HEK293 (cell line): ENCODE measurements at regions not wholly inside any gene's neighbourhood (a gene's known extent, or its start where the extent isn't known, plus 50 kb on each side); places are given as distances from the start of the nearest gene placed in this dataset.

Source experiments
- BCL11A ChIP-seq: fragments of 450-650 bp; formaldehyde crosslinking; IDR thresholded peaks from 2 replicates; pipeline ENCODE4 v1.5.1; 2016; ENCODE audit warnings: low read depth, missing biosample characterization, missing genetic modification characterization
- FEZF1 ChIP-seq: fragments of 450-650 bp; formaldehyde crosslinking; IDR thresholded peaks from 2 replicates; pipeline ENCODE4 v1.5.1; 2016; ENCODE audit warnings: missing biosample characterization, missing genetic modification characterization
- HIC1 ChIP-seq: fragments of 450-650 bp; formaldehyde crosslinking; IDR thresholded peaks from 2 replicates; pipeline ENCODE4 v1.5.1; 2016; ENCODE audit warnings: missing biosample characterization, missing genetic modification characterization
- HOXD13 ChIP-seq: sonication (generic); formaldehyde crosslinking; IDR thresholded peaks from 2 replicates; pipeline ENCODE4 v1.8.0; 2022; ENCODE audit warnings: missing genetic modification reagents, borderline replicate concordance
- INSM2 ChIP-seq: fragments of 450-650 bp; formaldehyde crosslinking; IDR thresholded peaks from 2 replicates; pipeline ENCODE4 v1.5.1; 2016; ENCODE audit warnings: missing biosample characterization, missing genetic modification characterization
- SALL2 ChIP-seq: fragments of 450-650 bp; formaldehyde crosslinking; IDR thresholded peaks from 2 replicates; pipeline ENCODE4 v1.5.0; 2017; ENCODE audit warnings: missing biosample characterization, mild to moderate bottlenecking, missing genetic modification characterization, borderline replicate concordance
- SCRT2 ChIP-seq: fragments of 450-650 bp; formaldehyde crosslinking; IDR thresholded peaks from 2 replicates; pipeline ENCODE4 v1.5.1; 2016; ENCODE audit warnings: missing biosample characterization, missing genetic modification characterization
- TCF7L2 ChIP-seq: IDR thresholded peaks from 2 replicates; pipeline ENCODE4 v1.6.1; 2011; ENCODE audit warnings: low read depth, mild to moderate bottlenecking, inconsistent platforms, low read length, moderate library complexity, borderline replicate concordance
- ZBTB1 ChIP-seq: fragments of 450-650 bp; formaldehyde crosslinking; IDR thresholded peaks from 2 replicates; pipeline ENCODE4 v1.5.1; 2016; ENCODE audit warnings: missing biosample characterization, missing genetic modification characterization
- ZNF18 ChIP-seq: fragments of 450-650 bp; formaldehyde crosslinking; IDR thresholded peaks from 2 replicates; pipeline ENCODE4 v1.5.1; 2016; ENCODE audit warnings: missing biosample characterization, missing genetic modification characterization
- ZNF211 ChIP-seq: fragments of 450-650 bp; formaldehyde crosslinking; IDR thresholded peaks from 2 replicates; pipeline ENCODE4 v1.5.1; 2016; ENCODE audit warnings: low read depth, missing biosample characterization, missing genetic modification characterization
- ZNF24 ChIP-seq: fragments of 450-650 bp; formaldehyde crosslinking; IDR thresholded peaks from 2 replicates; pipeline ENCODE4 v1.5.1; 2016; ENCODE audit warnings: missing biosample characterization, missing genetic modification characterization
- ZNF394 ChIP-seq: fragments of 450-650 bp; formaldehyde crosslinking; IDR thresholded peaks from 2 replicates; pipeline ENCODE4 v1.5.1; 2016; ENCODE audit warnings: missing biosample characterization, missing genetic modification characterization, mild to moderate bottlenecking, moderate library complexity, borderline replicate concordance
- ZNF510 ChIP-seq: fragments of 450-650 bp; formaldehyde crosslinking; IDR thresholded peaks from 2 replicates; pipeline ENCODE4 v1.5.1; 2018; ENCODE audit warnings: mild to moderate bottlenecking, missing genetic modification characterization, missing biosample characterization; ENCODE audit not compliant: insufficient replicate concordance
- ZNF555 ChIP-seq: fragments of 450-650 bp; formaldehyde crosslinking; conservative IDR thresholded peaks from 2 replicates; pipeline ENCODE4 v1.5.1; 2017; ENCODE audit warnings: missing biosample characterization, mild to moderate bottlenecking, missing genetic modification characterization, inconsistent platforms
- ZNF610 ChIP-seq: fragments of 450-650 bp; formaldehyde crosslinking; IDR thresholded peaks from 2 replicates; pipeline ENCODE4 v1.5.1; 2016; ENCODE audit warnings: missing biosample characterization, missing genetic modification characterization, borderline replicate concordance
- ZNF843 ChIP-seq: fragments of 450-650 bp; formaldehyde crosslinking; IDR thresholded peaks from 2 replicates; pipeline ENCODE4 v1.5.1; 2016; ENCODE audit warnings: missing biosample characterization, missing genetic modification characterization
- ZSCAN18 ChIP-seq: fragments of 450-650 bp; formaldehyde crosslinking; IDR thresholded peaks from 2 replicates; pipeline ENCODE4 v1.5.1; 2016; ENCODE audit warnings: missing biosample characterization, missing genetic modification characterization
- ZSCAN23 ChIP-seq: fragments of 450-650 bp; formaldehyde crosslinking; IDR thresholded peaks from 2 replicates; pipeline ENCODE4 v1.5.1; 2016; ENCODE audit warnings: missing biosample characterization, missing genetic modification characterization
- TF ChIP-seq, protein P1 (sequence below): fragments of 450-650 bp; IDR thresholded peaks from 2 replicates; pipeline ENCODE4 v1.5.1; 2018; ENCODE audit warnings: missing biosample characterization, mild to moderate bottlenecking, missing genetic modification characterization
- TF ChIP-seq, protein P2 (sequence below): fragments of 450-650 bp; formaldehyde crosslinking; IDR thresholded peaks from 2 replicates; pipeline ENCODE4 v1.5.1; 2016; ENCODE audit warnings: missing biosample characterization, missing genetic modification characterization, borderline replicate concordance
- TF ChIP-seq, protein P3 (sequence below): fragments of 450-650 bp; formaldehyde crosslinking; IDR thresholded peaks from 2 replicates; pipeline ENCODE4 v1.5.1; 2017; ENCODE audit warnings: missing biosample characterization, missing genetic modification characterization

DNA sequence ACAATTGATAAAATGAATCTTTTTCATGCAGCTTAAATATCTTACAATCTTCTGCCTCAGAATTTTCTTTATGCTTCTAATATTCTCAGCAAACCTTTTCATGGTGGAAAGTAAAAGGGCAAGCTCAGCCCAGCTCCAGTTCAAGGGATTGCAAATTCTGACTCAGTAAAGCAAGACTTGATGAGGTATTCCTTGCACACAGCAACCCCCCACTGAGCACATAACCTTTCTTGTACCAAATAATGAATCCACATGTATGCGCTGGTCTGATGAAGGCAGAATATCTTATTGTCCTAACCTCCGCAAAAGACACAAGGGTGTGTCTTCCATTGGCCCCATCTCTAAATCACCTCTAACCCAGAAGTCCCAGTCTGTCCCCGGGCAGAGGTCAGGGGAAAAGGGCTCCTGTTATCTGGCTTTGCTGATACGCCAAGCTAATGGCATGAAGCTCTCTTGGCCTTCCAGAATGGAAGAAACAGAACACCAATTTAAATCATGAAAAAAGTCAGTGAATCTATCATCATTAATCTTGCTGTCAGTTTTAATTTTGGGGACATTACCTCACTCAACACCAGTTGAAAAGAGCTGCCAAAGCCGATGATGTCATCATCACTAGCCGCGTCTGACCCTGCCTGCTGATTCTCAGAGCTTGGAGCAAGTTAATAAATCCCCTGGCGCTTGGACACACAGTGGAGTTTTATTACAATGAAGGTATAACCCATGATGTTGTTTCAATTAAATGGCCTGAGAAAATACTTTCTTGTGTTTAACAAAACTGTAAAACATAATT is 592.5 kb upstream of the CLINT1 start (continued):
- TF ChIP-seq ZNF18 (tag by site-specific recombination) (0 out of 2 replicates have a peak, but pooled peaks have one; percentile 33), ZNF610 (tag by site-specific recombination) (0 out of 2 replicates have a peak, but pooled peaks have one; percentile 25), ZBTB1 (tag by site-specific recombination) (no peak), ZNF211 (no peak), TCF7L2 (peak; percentile 48; the same call in 1 of the 2 replicates), HIC1 (peak; percentile 95), FEZF1 (tag by site-specific recombination) (peak; percentile 97), ZNF843 (tag by site-specific recombination) (peak; percentile 97), ZSCAN23 (peak; percentile 64; the same call in 1 of the 2 replicates), BCL11A (tag by site-specific recombination) (peak; percentile 96), ZSCAN18 (peak; percentile 81; the same call in 1 of the 2 replicates), HOXD13 (CRISPR knock-in tag) (no peak), INSM2 (tag by site-specific recombination) (peak; percentile 91), SALL2 (no peak), SCRT2 (peak; percentile 98), ZNF394 (tag by site-specific recombination) (peak; percentile 82), ZNF555 (tag by site-specific recombination) (no peak), ZNF510 (tag by site-specific recombination) (no peak), ZNF24 (tag by site-specific recombination) (peak; percentile 94)
- TF ChIP-seq, protein P1, sequence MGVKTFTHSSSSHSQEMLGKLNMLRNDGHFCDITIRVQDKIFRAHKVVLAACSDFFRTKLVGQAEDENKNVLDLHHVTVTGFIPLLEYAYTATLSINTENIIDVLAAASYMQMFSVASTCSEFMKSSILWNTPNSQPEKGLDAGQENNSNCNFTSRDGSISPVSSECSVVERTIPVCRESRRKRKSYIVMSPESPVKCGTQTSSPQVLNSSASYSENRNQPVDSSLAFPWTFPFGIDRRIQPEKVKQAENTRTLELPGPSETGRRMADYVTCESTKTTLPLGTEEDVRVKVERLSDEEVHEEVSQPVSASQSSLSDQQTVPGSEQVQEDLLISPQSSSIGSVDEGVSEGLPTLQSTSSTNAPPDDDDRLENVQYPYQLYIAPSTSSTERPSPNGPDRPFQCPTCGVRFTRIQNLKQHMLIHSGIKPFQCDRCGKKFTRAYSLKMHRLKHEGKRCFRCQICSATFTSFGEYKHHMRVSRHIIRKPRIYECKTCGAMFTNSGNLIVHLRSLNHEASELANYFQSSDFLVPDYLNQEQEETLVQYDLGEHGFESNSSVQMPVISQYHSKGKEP (tag by site-specific recombination): peak; percentile 56; the same call in 1 of the 2 replicates
- TF ChIP-seq, protein P2, sequence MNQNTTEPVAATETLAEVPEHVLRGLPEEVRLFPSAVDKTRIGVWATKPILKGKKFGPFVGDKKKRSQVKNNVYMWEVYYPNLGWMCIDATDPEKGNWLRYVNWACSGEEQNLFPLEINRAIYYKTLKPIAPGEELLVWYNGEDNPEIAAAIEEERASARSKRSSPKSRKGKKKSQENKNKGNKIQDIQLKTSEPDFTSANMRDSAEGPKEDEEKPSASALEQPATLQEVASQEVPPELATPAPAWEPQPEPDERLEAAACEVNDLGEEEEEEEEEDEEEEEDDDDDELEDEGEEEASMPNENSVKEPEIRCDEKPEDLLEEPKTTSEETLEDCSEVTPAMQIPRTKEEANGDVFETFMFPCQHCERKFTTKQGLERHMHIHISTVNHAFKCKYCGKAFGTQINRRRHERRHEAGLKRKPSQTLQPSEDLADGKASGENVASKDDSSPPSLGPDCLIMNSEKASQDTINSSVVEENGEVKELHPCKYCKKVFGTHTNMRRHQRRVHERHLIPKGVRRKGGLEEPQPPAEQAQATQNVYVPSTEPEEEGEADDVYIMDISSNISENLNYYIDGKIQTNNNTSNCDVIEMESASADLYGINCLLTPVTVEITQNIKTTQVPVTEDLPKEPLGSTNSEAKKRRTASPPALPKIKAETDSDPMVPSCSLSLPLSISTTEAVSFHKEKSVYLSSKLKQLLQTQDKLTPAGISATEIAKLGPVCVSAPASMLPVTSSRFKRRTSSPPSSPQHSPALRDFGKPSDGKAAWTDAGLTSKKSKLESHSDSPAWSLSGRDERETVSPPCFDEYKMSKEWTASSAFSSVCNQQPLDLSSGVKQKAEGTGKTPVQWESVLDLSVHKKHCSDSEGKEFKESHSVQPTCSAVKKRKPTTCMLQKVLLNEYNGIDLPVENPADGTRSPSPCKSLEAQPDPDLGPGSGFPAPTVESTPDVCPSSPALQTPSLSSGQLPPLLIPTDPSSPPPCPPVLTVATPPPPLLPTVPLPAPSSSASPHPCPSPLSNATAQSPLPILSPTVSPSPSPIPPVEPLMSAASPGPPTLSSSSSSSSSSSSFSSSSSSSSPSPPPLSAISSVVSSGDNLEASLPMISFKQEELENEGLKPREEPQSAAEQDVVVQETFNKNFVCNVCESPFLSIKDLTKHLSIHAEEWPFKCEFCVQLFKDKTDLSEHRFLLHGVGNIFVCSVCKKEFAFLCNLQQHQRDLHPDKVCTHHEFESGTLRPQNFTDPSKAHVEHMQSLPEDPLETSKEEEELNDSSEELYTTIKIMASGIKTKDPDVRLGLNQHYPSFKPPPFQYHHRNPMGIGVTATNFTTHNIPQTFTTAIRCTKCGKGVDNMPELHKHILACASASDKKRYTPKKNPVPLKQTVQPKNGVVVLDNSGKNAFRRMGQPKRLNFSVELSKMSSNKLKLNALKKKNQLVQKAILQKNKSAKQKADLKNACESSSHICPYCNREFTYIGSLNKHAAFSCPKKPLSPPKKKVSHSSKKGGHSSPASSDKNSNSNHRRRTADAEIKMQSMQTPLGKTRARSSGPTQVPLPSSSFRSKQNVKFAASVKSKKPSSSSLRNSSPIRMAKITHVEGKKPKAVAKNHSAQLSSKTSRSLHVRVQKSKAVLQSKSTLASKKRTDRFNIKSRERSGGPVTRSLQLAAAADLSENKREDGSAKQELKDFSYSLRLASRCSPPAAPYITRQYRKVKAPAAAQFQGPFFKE: no peak
- TF ChIP-seq, protein P3, sequence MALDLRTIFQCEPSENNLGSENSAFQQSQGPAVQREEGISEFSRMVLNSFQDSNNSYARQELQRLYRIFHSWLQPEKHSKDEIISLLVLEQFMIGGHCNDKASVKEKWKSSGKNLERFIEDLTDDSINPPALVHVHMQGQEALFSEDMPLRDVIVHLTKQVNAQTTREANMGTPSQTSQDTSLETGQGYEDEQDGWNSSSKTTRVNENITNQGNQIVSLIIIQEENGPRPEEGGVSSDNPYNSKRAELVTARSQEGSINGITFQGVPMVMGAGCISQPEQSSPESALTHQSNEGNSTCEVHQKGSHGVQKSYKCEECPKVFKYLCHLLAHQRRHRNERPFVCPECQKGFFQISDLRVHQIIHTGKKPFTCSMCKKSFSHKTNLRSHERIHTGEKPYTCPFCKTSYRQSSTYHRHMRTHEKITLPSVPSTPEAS: peak; percentile 56; the same call in 1 of the 2 replicates
